ENCODE measurements at regions not wholly inside any gene's neighbourhood (a gene's known extent, or its start where the extent isn't known, plus 50 kb on each side); places are given as distances from the start of the nearest gene placed in this dataset.

DNA sequence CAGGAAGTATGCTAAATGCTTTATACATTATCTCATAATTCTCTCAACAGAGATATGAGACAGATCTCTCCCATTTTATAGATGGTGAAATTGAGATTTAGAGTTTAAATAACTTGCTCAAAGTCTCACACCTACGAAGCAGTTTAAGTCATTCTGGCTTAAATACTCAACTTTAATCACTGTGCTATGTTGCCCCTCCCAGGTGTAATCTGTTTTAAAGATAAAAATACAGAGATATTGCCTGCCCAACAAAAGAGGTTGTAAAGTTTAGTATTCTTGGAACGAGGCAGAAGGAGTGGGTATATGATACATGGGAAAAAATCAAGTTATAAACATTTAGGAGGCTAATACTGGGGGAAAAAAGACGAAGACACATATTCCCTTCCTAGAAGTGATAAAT lies 156.8 kb upstream of the LRIG3 start:
- H4K8ac ChIP-seq (replicated peaks; ENCODE audit: insufficient read length, low read depth, low read length): no peak overlapping the region
- H4K91ac ChIP-seq (ENCODE audit: insufficient read length, low read depth, low read length): no peak overlapping the region
- no peak overlapping the region for H2AFZ ChIP-seq (ENCODE audit: low read length)
- H4K5ac ChIP-seq (ENCODE audit: insufficient read length, low read depth, low read length): no peak overlapping the region
- no peak overlapping the region for H2BK12ac ChIP-seq (ENCODE audit: insufficient read length, low read depth, low read length)
- H2BK20ac ChIP-seq (ENCODE audit: low read depth, low read length, poor library complexity, severe bottlenecking): no peak overlapping the region
- no peak overlapping the region for H3K14ac ChIP-seq (ENCODE audit: insufficient read depth, low read length)
- H2BK15ac ChIP-seq (ENCODE audit: low read depth, low read length): no peak overlapping the region
- DNase-seq: no peak
- H3K27ac Mint-ChIP-seq: no peak overlapping the region
- no peaks in the 10 kb centered on the region for H3K27me3 Mint-ChIP-seq (ENCODE audit: low read depth)
- no peaks in the 10 kb centered on the region for H3K4me1 ChIP-seq (ENCODE audit: insufficient read depth, low read length)
- TF ChIP-seq, protein P1, sequence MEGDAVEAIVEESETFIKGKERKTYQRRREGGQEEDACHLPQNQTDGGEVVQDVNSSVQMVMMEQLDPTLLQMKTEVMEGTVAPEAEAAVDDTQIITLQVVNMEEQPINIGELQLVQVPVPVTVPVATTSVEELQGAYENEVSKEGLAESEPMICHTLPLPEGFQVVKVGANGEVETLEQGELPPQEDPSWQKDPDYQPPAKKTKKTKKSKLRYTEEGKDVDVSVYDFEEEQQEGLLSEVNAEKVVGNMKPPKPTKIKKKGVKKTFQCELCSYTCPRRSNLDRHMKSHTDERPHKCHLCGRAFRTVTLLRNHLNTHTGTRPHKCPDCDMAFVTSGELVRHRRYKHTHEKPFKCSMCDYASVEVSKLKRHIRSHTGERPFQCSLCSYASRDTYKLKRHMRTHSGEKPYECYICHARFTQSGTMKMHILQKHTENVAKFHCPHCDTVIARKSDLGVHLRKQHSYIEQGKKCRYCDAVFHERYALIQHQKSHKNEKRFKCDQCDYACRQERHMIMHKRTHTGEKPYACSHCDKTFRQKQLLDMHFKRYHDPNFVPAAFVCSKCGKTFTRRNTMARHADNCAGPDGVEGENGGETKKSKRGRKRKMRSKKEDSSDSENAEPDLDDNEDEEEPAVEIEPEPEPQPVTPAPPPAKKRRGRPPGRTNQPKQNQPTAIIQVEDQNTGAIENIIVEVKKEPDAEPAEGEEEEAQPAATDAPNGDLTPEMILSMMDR (conservative IDR thresholded peaks at IDR 0.05): no peak
- no peaks in the 10 kb centered on the region for H3K27me3 ChIP-seq (ENCODE audit: insufficient read depth, low read length)
- H3K36me3 Mint-ChIP-seq (ENCODE audit: insufficient read depth in 1 of 3, low read depth in 3 of 3): no peaks in the 10 kb centered on the region
- no peaks in the 10 kb centered on the region for H4K20me1 ChIP-seq (ENCODE audit: control insufficient read depth, insufficient read depth, insufficient read length)
- peaks cover 0 to 2% of the 10 kb centered on the region in 2 experiments; a peak in 1 of 4 replicates for H3K4me1 Mint-ChIP-seq
- H3K79me2 ChIP-seq (ENCODE audit: insufficient read depth, low read length): no peaks in the 10 kb centered on the region
- no peak overlapping the region for H3K9ac ChIP-seq (ENCODE audit: extremely low read depth, insufficient read length, low read length)
- H3K4ac ChIP-seq (ENCODE audit: low read depth, low read length): no peak overlapping the region
- H3K79me1 ChIP-seq (ENCODE audit: insufficient read depth, low read depth, low read length, poor library complexity, severe bottlenecking): no peaks in the 10 kb centered on the region
- no CpG with 5 or more reads among the region's 3 CpGs for WGBS (ENCODE audit: extremely low coverage, insufficient read length, low lambda C conversion rate)
- H2AK5ac ChIP-seq (ENCODE audit: insufficient read length, low read length): no peak overlapping the region
- no peaks in the 10 kb centered on the region for H3K23me2 ChIP-seq (ENCODE audit: insufficient read length, low read depth, low read length, poor library complexity, severe bottlenecking)
- no peaks in the 10 kb centered on the region for H3K9me3 ChIP-seq (ENCODE audit: control insufficient read depth, low read depth, low read length)
- H3K18ac ChIP-seq (ENCODE audit: insufficient read length, low read depth, low read length): no peak overlapping the region
- H2BK120ac ChIP-seq (ENCODE audit: low read depth, low read length, poor library complexity, severe bottlenecking): no peak overlapping the region
- no peak overlapping the region for H2BK5ac ChIP-seq (ENCODE audit: insufficient read length, low read length)
- H3K4me2 ChIP-seq (ENCODE audit: insufficient read depth, insufficient read length, low read length): no peak overlapping the region
- no peak overlapping the region for H3K4me3 Mint-ChIP-seq
- no peak overlapping the region for H3K27ac ChIP-seq (ENCODE audit: insufficient read length, low read depth, low read length)
- H3K9me3 Mint-ChIP-seq: no peaks in the 10 kb centered on the region
- no peak overlapping the region for H3K23ac ChIP-seq (ENCODE audit: insufficient read length, low read depth, low read length)
- H3K56ac ChIP-seq (ENCODE audit: insufficient read length, low read depth, low read length): no peak overlapping the region
- H3T11ph ChIP-seq (ENCODE audit: low read length): no peak overlapping the region
